HCT116 (cell line): ENCODE measurements at regions not wholly inside any gene's neighbourhood (a gene's known extent, or its start where the extent isn't known, plus 50 kb on each side); places are given as distances from the start of the nearest gene placed in this dataset.

Experiments
- ATAC-seq: fragments of 200-7000 bp; cut with Tn5 transposase; 2 replicates; pipeline ENCODE4 v1.9.1; 2020; ENCODE audit warnings: mild to moderate bottlenecking, moderate library complexity
- BruUV-seq: library from RNA; stranded (reverse); fragments of 400-500 nt; replicated peaks from 2 replicates; lab custom pipeline; 2021; lab: Mats Ljungman, UMichigan
- CTCF ChIA-PET: fragments of 300-600 bp; sonication (Branson Sonifier 250); formaldehyde crosslinking; loops from one replicate; lab custom pipeline; 2021; ENCODE audit warnings: antibody characterized with exemption; lab: Charles Lee
- POLR2A ChIA-PET: fragments of 300-600, 350-600 bp; sonication (Branson Sonifier 250); formaldehyde crosslinking; loops from one replicate; lab custom pipeline; 2021; ENCODE audit warnings: antibody characterized with exemption; lab: Charles Lee
- RAD21 ChIA-PET, 2 experiments: fragments of 300-600 bp; sonication (Branson Sonifier 250); formaldehyde crosslinking; loops; one replicate each; lab custom pipeline; 2023; ENCODE audit warnings: low total read pairs in 2 of 2; ENCODE audit not compliant: uncharacterized antibody in 2 of 2, unreplicated experiment in 2 of 2, low non-redundant PET in 1 of 2; lab: Charles Lee
- DNase-seq: peaks from one replicate; pipeline ENCODE4 v3.0.0-alpha.2; 2010; ENCODE audit warnings: low read depth, low spot score
- H2AFZ ChIP-seq: fragments of 200-600 bp; shearing (Covaris generic), sonication (generic); 2 replicates; pipeline ENCODE4 v1.6.1; 2017; ENCODE audit warnings: low read depth, mixed run types, mixed read lengths, antibody characterized with exemption, low read length; ENCODE audit not compliant: poor library complexity, severe bottlenecking
- H3K27ac ChIP-seq: 2 replicates; pipeline ENCODE4 v1.5.1; 2012; ENCODE audit warnings: low read depth, low read length
- H3K27me3 ChIP-seq: fragments of 200-600 bp; sonication (generic); 2 replicates; pipeline ENCODE4 v1.6.1; 2016; ENCODE audit warnings: mixed run types, low read length, mixed read lengths; ENCODE audit not compliant: insufficient read depth
- H3K36me3 ChIP-seq, 2 experiments: fragments of 200-500 bp in 1 of 2; fragments of 200-600 bp in 1 of 2; sonication (Bioruptor generic) in 1 of 2; sonication (generic) in 1 of 2; 2 replicates each; pipeline versions ENCODE4 v1.5.1 to v1.6.1; 2014 to 2016; ENCODE audit warnings: low read length in 2 of 2, inconsistent platforms in 1 of 2, mixed read lengths in 1 of 2, mixed run types in 1 of 2; ENCODE audit not compliant: insufficient read depth in 2 of 2, control insufficient read depth in 1 of 2
- H3K4me1 ChIP-seq, 2 experiments: fragments of 200-600 bp in 1 of 2; sonication (generic) in 1 of 2; 2 replicates each; pipeline versions ENCODE4 v1.5.1 to v1.6.1; 2012 to 2017; ENCODE audit warnings: low read length in 2 of 2, inconsistent platforms in 1 of 2, mild to moderate bottlenecking in 1 of 2, mixed read lengths in 1 of 2, mixed run types in 1 of 2, moderate library complexity in 1 of 2; ENCODE audit not compliant: insufficient read depth in 2 of 2, control insufficient read depth in 1 of 2
- H3K4me2 ChIP-seq: fragments of 200-600 bp; sonication (generic); 2 replicates; pipeline ENCODE4 v1.6.1; 2017; ENCODE audit warnings: mixed run types, low read length, mixed read lengths
- H3K4me3 ChIP-seq, 2 experiments: fragments of 200-600 bp in 1 of 2; sonication (generic) in 1 of 2; replicated peaks in 1 of 2; 2 replicates each; pipeline ENCODE4 v1.5.1; 2011 to 2016; ENCODE audit warnings: low read length in 2 of 2, control low read depth in 1 of 2, low read depth in 1 of 2, mild to moderate bottlenecking in 1 of 2, mixed read lengths in 1 of 2, mixed run types in 1 of 2
- H3K79me2 ChIP-seq: fragments of 200-600 bp; sonication (generic); 2 replicates; pipeline ENCODE4 v1.6.1; 2017; ENCODE audit warnings: mild to moderate bottlenecking, mixed run types, low read length, moderate library complexity, mixed read lengths; ENCODE audit not compliant: insufficient read depth
- H3K9ac ChIP-seq: fragments of 200-600 bp; sonication (generic); 2 replicates; pipeline ENCODE4 v1.6.1; 2016; ENCODE audit warnings: low read length, mixed read lengths
- H3K9me2 ChIP-seq: fragments of 200-600 bp; sonication (generic), shearing (Covaris generic); 2 replicates; pipeline ENCODE4 v1.6.1; 2017; ENCODE audit warnings: mixed run types, mild to moderate bottlenecking, moderate library complexity; ENCODE audit not compliant: insufficient read depth
- H3K9me3 ChIP-seq, 2 experiments: fragments of 200-500 bp in 1 of 2; fragments of 200-600 bp in 1 of 2; sonication (Bioruptor generic) in 1 of 2; sonication (generic) in 1 of 2; 2 replicates each; pipeline ENCODE4 v1.6.1; 2014 to 2017; ENCODE audit warnings: low read length in 2 of 2, mixed read lengths in 2 of 2, inconsistent platforms in 1 of 2, low read depth in 1 of 2, mild to moderate bottlenecking in 1 of 2, mixed run types in 1 of 2, moderate library complexity in 1 of 2; ENCODE audit not compliant: control insufficient read depth in 1 of 2, insufficient read depth in 1 of 2
- H4K20me1 ChIP-seq: fragments of 200-600 bp; sonication (generic), shearing (Covaris generic); 2 replicates; pipeline ENCODE4 v1.6.1; 2017; ENCODE audit warnings: mixed run types, mild to moderate bottlenecking, moderate library complexity; ENCODE audit not compliant: insufficient read depth
- CBX3 ChIP-seq: IDR thresholded peaks from 2 replicates; pipeline ENCODE4 v1.6.1; 2012; ENCODE audit warnings: low read depth
- CTCF ChIP-seq, 3 experiments: fragments of 200-600 bp in 1 of 3; sonication (generic) in 1 of 3; IDR thresholded peaks in 2 of 3; conservative IDR thresholded peaks in 1 of 3; 2 replicates each; pipeline ENCODE4 v1.5.1; 2012 to 2017; ENCODE audit warnings: low read depth in 2 of 3, low read length in 2 of 3, antibody characterized with exemption in 1 of 3, borderline replicate concordance in 1 of 3, control low read depth in 1 of 3, mild to moderate bottlenecking in 1 of 3, mixed read lengths in 1 of 3, mixed run types in 1 of 3, moderate library complexity in 1 of 3; ENCODE audit not compliant: insufficient read depth in 1 of 3
- EZH2phosphoT487 ChIP-seq: fragments of 200-600 bp; IDR thresholded peaks from 2 replicates; pipeline ENCODE4 v1.6.1; 2018; ENCODE audit warnings: antibody characterized with exemption, borderline replicate concordance
- FOSL1 ChIP-seq: IDR thresholded peaks from 2 replicates; pipeline ENCODE4 v1.6.1; 2012; ENCODE audit warnings: low read depth
- MAX ChIP-seq: IDR thresholded peaks from 2 replicates; pipeline ENCODE4 v1.6.1; 2012
- POLR2A ChIP-seq: IDR thresholded peaks from 2 replicates; pipeline ENCODE4 v1.7.0; 2011; ENCODE audit warnings: borderline replicate concordance; ENCODE audit not compliant: insufficient read depth, insufficient read length; ENCODE audit errors: extremely low read depth
- POLR2AphosphoS5 ChIP-seq: IDR thresholded peaks from 2 replicates; pipeline ENCODE4 v1.6.1; 2011; ENCODE audit warnings: mild to moderate bottlenecking, low read depth, low read length, moderate library complexity
- SP1 ChIP-seq: IDR thresholded peaks from 2 replicates; pipeline ENCODE4 v1.6.1; 2012; ENCODE audit warnings: low read depth
- SRF ChIP-seq: IDR thresholded peaks from 2 replicates; pipeline ENCODE4 v1.6.1; 2012; ENCODE audit warnings: low read depth
- YY1 ChIP-seq: IDR thresholded peaks from 2 replicates; pipeline ENCODE4 v1.6.1; 2011; ENCODE audit warnings: low read length, low read depth, moderate library complexity, mild to moderate bottlenecking; ENCODE audit not compliant: insufficient replicate concordance; ENCODE audit errors: extremely low read depth
- intact Hi-C: fragments of 100-400 bp; cut with micrococcal nuclease; formaldehyde crosslinking; loops from 2 replicates; pipeline ENCODE4 v1.10.0; 2022
- TF ChIP-seq, protein P1 (sequence below): IDR thresholded peaks from 2 replicates; pipeline ENCODE4 v1.6.1; 2012; ENCODE audit warnings: low read depth
- TF ChIP-seq, protein P2 (sequence below): IDR thresholded peaks from 2 replicates; pipeline ENCODE4 v1.6.1; 2011; ENCODE audit warnings: mild to moderate bottlenecking, low read length, moderate library complexity; ENCODE audit not compliant: insufficient replicate concordance; ENCODE audit errors: extremely low read depth
- TF ChIP-seq, protein P3 (sequence below): IDR thresholded peaks from 2 replicates; pipeline ENCODE4 v1.6.1; 2012

- Histone ChIP-seq H3K4me2 (no peak overlapping the region), H3K4me3 (no peak overlapping the region), H3K9me3 (no peaks in the 10 kb centered on the region), H2AFZ (no peak overlapping the region), H3K27me3 (no peaks in the 10 kb centered on the region), H4K20me1 (no peaks in the 10 kb centered on the region), H3K27ac (no peak overlapping the region), H3K36me3 (no peaks in the 10 kb centered on the region), H3K79me2 (no peaks in the 10 kb centered on the region), H3K9ac (no peak overlapping the region), H3K9me2 (no peaks in the 10 kb centered on the region), H3K4me1 (peaks cover 0 to 1% of the 10 kb centered on the region in 2 experiments; a peak in 1 of 4 replicates)
- ChIA-PET RAD21 (no interaction called here), CTCF (no interaction called here), POLR2A (no interaction called here)
- DNase-seq (no peak), ATAC-seq (no peak; the same call in 1 of the 2 replicates)
- TF ChIP-seq POLR2A (no peak), SP1 (no peak), CBX3 (no peak), EZH2phosphoT487 (no peak), CTCF (IDR thresholded peaks at IDR 0.05 in 2 of 3, conservative IDR thresholded peaks at IDR 0.05 in 1 of 3; ENCODE audit: borderline replicate concordance in 1 of 3, insufficient read depth in 1 of 3, low read depth in 2 of 3, low read length in 2 of 3) (no peak), YY1 (no peak), POLR2AphosphoS5 (no peak), FOSL1 (no peak), SRF (no peak), MAX (no peak)
- TF ChIP-seq, protein P1, sequence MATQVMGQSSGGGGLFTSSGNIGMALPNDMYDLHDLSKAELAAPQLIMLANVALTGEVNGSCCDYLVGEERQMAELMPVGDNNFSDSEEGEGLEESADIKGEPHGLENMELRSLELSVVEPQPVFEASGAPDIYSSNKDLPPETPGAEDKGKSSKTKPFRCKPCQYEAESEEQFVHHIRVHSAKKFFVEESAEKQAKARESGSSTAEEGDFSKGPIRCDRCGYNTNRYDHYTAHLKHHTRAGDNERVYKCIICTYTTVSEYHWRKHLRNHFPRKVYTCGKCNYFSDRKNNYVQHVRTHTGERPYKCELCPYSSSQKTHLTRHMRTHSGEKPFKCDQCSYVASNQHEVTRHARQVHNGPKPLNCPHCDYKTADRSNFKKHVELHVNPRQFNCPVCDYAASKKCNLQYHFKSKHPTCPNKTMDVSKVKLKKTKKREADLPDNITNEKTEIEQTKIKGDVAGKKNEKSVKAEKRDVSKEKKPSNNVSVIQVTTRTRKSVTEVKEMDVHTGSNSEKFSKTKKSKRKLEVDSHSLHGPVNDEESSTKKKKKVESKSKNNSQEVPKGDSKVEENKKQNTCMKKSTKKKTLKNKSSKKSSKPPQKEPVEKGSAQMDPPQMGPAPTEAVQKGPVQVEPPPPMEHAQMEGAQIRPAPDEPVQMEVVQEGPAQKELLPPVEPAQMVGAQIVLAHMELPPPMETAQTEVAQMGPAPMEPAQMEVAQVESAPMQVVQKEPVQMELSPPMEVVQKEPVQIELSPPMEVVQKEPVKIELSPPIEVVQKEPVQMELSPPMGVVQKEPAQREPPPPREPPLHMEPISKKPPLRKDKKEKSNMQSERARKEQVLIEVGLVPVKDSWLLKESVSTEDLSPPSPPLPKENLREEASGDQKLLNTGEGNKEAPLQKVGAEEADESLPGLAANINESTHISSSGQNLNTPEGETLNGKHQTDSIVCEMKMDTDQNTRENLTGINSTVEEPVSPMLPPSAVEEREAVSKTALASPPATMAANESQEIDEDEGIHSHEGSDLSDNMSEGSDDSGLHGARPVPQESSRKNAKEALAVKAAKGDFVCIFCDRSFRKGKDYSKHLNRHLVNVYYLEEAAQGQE = no peak
- TF ChIP-seq, protein P2, sequence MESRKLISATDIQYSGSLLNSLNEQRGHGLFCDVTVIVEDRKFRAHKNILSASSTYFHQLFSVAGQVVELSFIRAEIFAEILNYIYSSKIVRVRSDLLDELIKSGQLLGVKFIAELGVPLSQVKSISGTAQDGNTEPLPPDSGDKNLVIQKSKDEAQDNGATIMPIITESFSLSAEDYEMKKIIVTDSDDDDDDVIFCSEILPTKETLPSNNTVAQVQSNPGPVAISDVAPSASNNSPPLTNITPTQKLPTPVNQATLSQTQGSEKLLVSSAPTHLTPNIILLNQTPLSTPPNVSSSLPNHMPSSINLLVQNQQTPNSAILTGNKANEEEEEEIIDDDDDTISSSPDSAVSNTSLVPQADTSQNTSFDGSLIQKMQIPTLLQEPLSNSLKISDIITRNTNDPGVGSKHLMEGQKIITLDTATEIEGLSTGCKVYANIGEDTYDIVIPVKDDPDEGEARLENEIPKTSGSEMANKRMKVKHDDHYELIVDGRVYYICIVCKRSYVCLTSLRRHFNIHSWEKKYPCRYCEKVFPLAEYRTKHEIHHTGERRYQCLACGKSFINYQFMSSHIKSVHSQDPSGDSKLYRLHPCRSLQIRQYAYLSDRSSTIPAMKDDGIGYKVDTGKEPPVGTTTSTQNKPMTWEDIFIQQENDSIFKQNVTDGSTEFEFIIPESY = no peak
- TF ChIP-seq, protein P3, sequence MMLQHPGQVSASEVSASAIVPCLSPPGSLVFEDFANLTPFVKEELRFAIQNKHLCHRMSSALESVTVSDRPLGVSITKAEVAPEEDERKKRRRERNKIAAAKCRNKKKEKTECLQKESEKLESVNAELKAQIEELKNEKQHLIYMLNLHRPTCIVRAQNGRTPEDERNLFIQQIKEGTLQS = no peak
- intact Hi-C loops = no loop called here
- no TSS peak for BruUV-seq
These were observed 177.4 kb upstream of the FN1 start for GRCh38 chr2:215613280-215613679.
